GM21529 (cell line): ENCODE measurements at regions not wholly inside any gene's neighbourhood (a gene's known extent, or its start where the extent isn't known, plus 50 kb on each side); places are given as distances from the start of the nearest gene placed in this dataset.
"Not testable (repeated sequence)": the region's sequence is repeated elsewhere in the genome, so short reads cannot be mapped to it uniquely, and the experiment has no call there.

Source experiments
- ATAC-seq: cut with Tn5 transposase; IDR thresholded peaks from one replicate; pipeline ENCODE4 v1.9.1; 2021; ENCODE audit not compliant: unreplicated experiment

- not testable (repeated sequence) for ATAC-seq
These were observed 94.4 kb upstream of the GAS1 start for GRCh38 chr9:87041553-87042235.

- ATAC-seq = not testable (repeated sequence)
These were observed 102.8 kb upstream of the GAS1 start for GRCh38 chr9:87049929-87050608.

GRCh38 chr9:87054999-87055686 lies 107.8 kb upstream of the GAS1 start:
- no peak for ATAC-seq

- no peak for ATAC-seq
These were observed 112.5 kb upstream of the GAS1 start for GRCh38 chr9:87059772-87060171.

GRCh38 chr9:87062746-87063145 lies 115.4 kb upstream of the GAS1 start:
- ATAC-seq = no peak

- no peak for ATAC-seq
These were observed 115.9 kb upstream of the GAS1 start for GRCh38 chr9:87063246-87063645.

GRCh38 chr9:87063871-87064270 lies 116.6 kb upstream of the GAS1 start:
- ATAC-seq = no peak

- no peak for ATAC-seq
These were observed 117.0 kb upstream of the GAS1 start for GRCh38 chr9:87064311-87064710.

GRCh38 chr9:87065981-87066380 lies 118.7 kb upstream of the GAS1 start:
- no peak for ATAC-seq

- no peak for ATAC-seq
These were observed 120.1 kb upstream of the GAS1 start for GRCh38 chr9:87067426-87067825.

- no peak for ATAC-seq
These were observed 121.0 kb upstream of the GAS1 start for GRCh38 chr9:87068177-87068840.

- no peak for ATAC-seq
These were observed 122.4 kb upstream of the GAS1 start for GRCh38 chr9:87069690-87070089.

GRCh38 chr9:87070336-87070735 lies 123.0 kb upstream of the GAS1 start:
- ATAC-seq = no peak

- no peak for ATAC-seq
These were observed 124.2 kb upstream of the GAS1 start for GRCh38 chr9:87071473-87071872.

GRCh38 chr9:87073692-87074091 lies 126.4 kb upstream of the GAS1 start:
- no peak for ATAC-seq

GRCh38 chr9:87075537-87075936 lies 128.2 kb upstream of the GAS1 start:
- ATAC-seq = no peak

GRCh38 chr9:87076825-87077224 lies 129.5 kb upstream of the GAS1 start:
- no peak for ATAC-seq

GRCh38 chr9:87077986-87078385 lies 130.7 kb upstream of the GAS1 start:
- ATAC-seq = no peak

GRCh38 chr9:87080512-87081264 lies 133.4 kb upstream of the GAS1 start:
- ATAC-seq = no peak

- ATAC-seq = no peak
These were observed 134.2 kb upstream of the GAS1 start for GRCh38 chr9:87081503-87081902.

GRCh38 chr9:87083986-87084385 lies 136.7 kb upstream of the GAS1 start:
- no peak for ATAC-seq
